PC-9 (cell line): ENCODE measurements at regions not wholly inside any gene's neighbourhood (a gene's known extent, or its start where the extent isn't known, plus 50 kb on each side); places are given as distances from the start of the nearest gene placed in this dataset.
"Not testable (repeated sequence)": the region's sequence is repeated elsewhere in the genome, so short reads cannot be mapped to it uniquely, and the experiment has no call there.

Experiments used
- BruUV-seq: library from RNA; stranded (reverse); fragments of 400-500 nt; replicated peaks from 2 replicates; lab custom pipeline; 2021; lab: Mats Ljungman, UMichigan
- CTCF ChIA-PET: fragments of 300-600 bp; sonication (Branson Sonifier 250); formaldehyde crosslinking; loops from one replicate; lab custom pipeline; 2022; ENCODE audit warnings: antibody characterized with exemption; lab: Charles Lee
- POLR2A ChIA-PET: fragments of 300-600 bp; sonication (Branson Sonifier 250); formaldehyde crosslinking; loops from one replicate; lab custom pipeline; 2022; ENCODE audit warnings: antibody characterized with exemption; ENCODE audit not compliant: unreplicated experiment; lab: Charles Lee
- DNase-seq, 2 experiments: peaks; one replicate each; pipeline versions ENCODE4 v3.0.0 to v3.0.0-alpha.2; 2015 to 2022; ENCODE audit warnings: mixed read lengths in 1 of 2
- H2AFZ ChIP-seq: fragments of 200-600 bp; sonication (generic); 2 replicates; pipeline ENCODE4 v1.8.1; 2017; ENCODE audit warnings: antibody characterized with exemption
- H3F3A ChIP-seq: fragments of 200-600 bp; sonication (generic); 2 replicates; pipeline ENCODE4 v1.8.1; 2017; ENCODE audit warnings: antibody characterized with exemption, mild to moderate bottlenecking, low read depth; ENCODE audit not compliant: insufficient read depth
- H3K27ac ChIP-seq: fragments of 200-600 bp; sonication (generic); 2 replicates; pipeline ENCODE4 v1.6.1; 2016; ENCODE audit warnings: mixed run types
- H3K27me3 ChIP-seq: fragments of 200-600 bp; sonication (generic); 2 replicates; pipeline ENCODE4 v1.6.1; 2016; ENCODE audit warnings: low read depth, mixed run types; ENCODE audit not compliant: insufficient read depth
- H3K36me3 ChIP-seq: fragments of 200-600 bp; sonication (generic); 2 replicates; pipeline ENCODE4 v1.6.1; 2016; ENCODE audit warnings: low read depth, mixed run types
- H3K4me1 ChIP-seq: fragments of 200-600 bp; sonication (generic); replicated peaks from 2 replicates; pipeline ENCODE4 v1.6.1; 2016; ENCODE audit warnings: mixed run types; ENCODE audit not compliant: insufficient read depth
- H3K4me2 ChIP-seq: fragments of 200-600 bp; sonication (generic); 2 replicates; pipeline ENCODE4 v1.6.1; 2017; ENCODE audit warnings: mixed run types
- H3K4me3 ChIP-seq: fragments of 200-600 bp; sonication (generic); 2 replicates; pipeline ENCODE4 v1.6.1; 2016; ENCODE audit warnings: mixed run types
- H3K79me2 ChIP-seq: fragments of 200-600 bp; sonication (generic); 2 replicates; pipeline ENCODE4 v1.6.1; 2017; ENCODE audit warnings: low read depth, mixed run types
- H3K9me2 ChIP-seq: fragments of 200-600 bp; sonication (generic); 2 replicates; pipeline ENCODE4 v1.8.1; 2017; ENCODE audit warnings: mild to moderate bottlenecking; ENCODE audit not compliant: insufficient read depth
- H3K9me3 ChIP-seq: fragments of 200-600 bp; sonication (generic); 2 replicates; pipeline ENCODE4 v1.8.1; 2016; ENCODE audit warnings: low read depth; ENCODE audit not compliant: insufficient read depth
- H4K20me1 ChIP-seq: fragments of 200-600 bp; sonication (generic); 2 replicates; pipeline ENCODE4 v1.8.1; 2017; ENCODE audit not compliant: insufficient read depth
- CTCF ChIP-seq: fragments of 200-600 bp; sonication (generic); conservative IDR thresholded peaks from 2 replicates; pipeline ENCODE4 v1.6.1; 2017; ENCODE audit warnings: mixed run types, antibody characterized with exemption, mild to moderate bottlenecking, moderate library complexity
- EZH2 ChIP-seq: fragments of 200-600 bp; sonication (generic); IDR thresholded peaks from 2 replicates; pipeline ENCODE4 v1.8.0; 2017; ENCODE audit warnings: antibody characterized with exemption, low read depth
- intact Hi-C: fragments of 100-400 bp; cut with micrococcal nuclease; formaldehyde crosslinking; loops from one replicate; pipeline ENCODE4 v1.10.0; 2022; ENCODE audit not compliant: unreplicated experiment

- Histone ChIP-seq H3F3A (no peaks in the 10 kb centered on the region), H3K79me2 (no peaks in the 10 kb centered on the region), H3K36me3 (no peaks in the 10 kb centered on the region), H3K4me3 (no peak overlapping the region), H3K4me2 (no peak overlapping the region), H3K27ac (no peak overlapping the region), H3K27me3 (no peaks in the 10 kb centered on the region), H4K20me1 (no peaks in the 10 kb centered on the region), H2AFZ (no peak overlapping the region), H3K9me3 (no peaks in the 10 kb centered on the region), H3K9me2 (no peaks in the 10 kb centered on the region), H3K4me1 (no peaks in the 10 kb centered on the region)
- CTCF ChIA-PET = no interaction called here
- BruUV-seq = no TSS peak
- no peak for TF ChIP-seq CTCF
- POLR2A ChIA-PET = no interaction called here
- DNase-seq = no peak
- intact Hi-C loops = no loop called here
Observed at GRCh38 chr13:87333599-87333998, 337.6 kb upstream of the SLITRK5 start.

- no peak overlapping the region for H3K27ac ChIP-seq
- TF ChIP-seq EZH2 = no peak
- TF ChIP-seq CTCF = no peak
- CTCF ChIA-PET = no interaction called here
- H3K4me1 ChIP-seq = no peaks in the 10 kb centered on the region
- no peaks in the 10 kb centered on the region for H4K20me1 ChIP-seq
- no peak overlapping the region for H3K4me2 ChIP-seq
- H3K79me2 ChIP-seq = no peaks in the 10 kb centered on the region
- H3K36me3 ChIP-seq = no peaks in the 10 kb centered on the region
- POLR2A ChIA-PET = no interaction called here
- no peak overlapping the region for H2AFZ ChIP-seq
- intact Hi-C loops = no loop called here
- H3F3A ChIP-seq = no peaks in the 10 kb centered on the region
- no TSS peak for BruUV-seq
- H3K27me3 ChIP-seq = no peaks in the 10 kb centered on the region
- no peaks in the 10 kb centered on the region for H3K9me2 ChIP-seq
- no peak overlapping the region for H3K4me3 ChIP-seq
- DNase-seq = no peak
- no peaks in the 10 kb centered on the region for H3K9me3 ChIP-seq
Observed at GRCh38 chr13:87334176-87334575, 337.0 kb upstream of the SLITRK5 start.

- H3K9me2 ChIP-seq, H3K27ac ChIP-seq, H3K27me3 ChIP-seq, H3K4me1 ChIP-seq, H3F3A ChIP-seq, H4K20me1 ChIP-seq, CTCF ChIA-PET, H3K9me3 ChIP-seq, H3K4me3 ChIP-seq, H2AFZ ChIP-seq, BruUV-seq, H3K4me2 ChIP-seq, H3K79me2 ChIP-seq, intact Hi-C loops, DNase-seq, H3K36me3 ChIP-seq, POLR2A ChIA-PET: not testable (repeated sequence)
Observed at GRCh38 chr13:87336346-87336889, 334.8 kb upstream of the SLITRK5 start.

GRCh38 chr13:87344176-87344575 lies 327.0 kb upstream of the SLITRK5 start:
- POLR2A ChIA-PET = no interaction called here
- H3K27me3 ChIP-seq = no peaks in the 10 kb centered on the region
- no peak overlapping the region for H2AFZ ChIP-seq
- H4K20me1 ChIP-seq = no peaks in the 10 kb centered on the region
- intact Hi-C loops = no loop called here
- TF ChIP-seq CTCF (no peak), EZH2 (no peak)
- CTCF ChIA-PET = no interaction called here
- H3K4me1 ChIP-seq = no peaks in the 10 kb centered on the region
- H3K4me3 ChIP-seq = no peak overlapping the region
- no TSS peak for BruUV-seq
- H3F3A ChIP-seq = no peaks in the 10 kb centered on the region
- no peaks in the 10 kb centered on the region for H3K9me2 ChIP-seq
- H3K27ac ChIP-seq = no peak overlapping the region
- no peaks in the 10 kb centered on the region for H3K79me2 ChIP-seq
- DNase-seq = no peak
- no peaks in the 10 kb centered on the region for H3K9me3 ChIP-seq
- no peaks in the 10 kb centered on the region for H3K36me3 ChIP-seq
- no peak overlapping the region for H3K4me2 ChIP-seq
